ENCODE measurements at regions not wholly inside any gene's neighbourhood (a gene's known extent, or its start where the extent isn't known, plus 50 kb on each side); places are given as distances from the start of the nearest gene placed in this dataset.

GRCh38 chr2:163175294-163175693, 336.7 kb upstream of the KCNH7 start:
- no peak overlapping the region for H2AFZ ChIP-seq (ENCODE audit: low read length)
- H3K9ac ChIP-seq (ENCODE audit: low read depth, low read length, poor library complexity) = no peak overlapping the region
- H3K18ac ChIP-seq (ENCODE audit: low read length) = no peak overlapping the region
- H2BK5ac ChIP-seq (ENCODE audit: low read length) = no peak overlapping the region
- no peak overlapping the region for H3K4me3 ChIP-seq (ENCODE audit: low read length in 2 of 2)
- H3K23ac ChIP-seq (ENCODE audit: low read depth, low read length, poor library complexity) = no peak overlapping the region
- no peak overlapping the region for H3K14ac ChIP-seq (ENCODE audit: low read length)
- no peaks in the 10 kb centered on the region for H3K36me3 ChIP-seq (replicated peaks in 1 of 2; ENCODE audit: control insufficient read depth in 2 of 2, insufficient read depth in 2 of 2, low read length in 2 of 2)
- no peak overlapping the region for H4K91ac ChIP-seq (ENCODE audit: low read depth, low read length, poor library complexity)
- peaks cover 5 to 7% of the 10 kb centered on the region in 2 donors for H3K4me1 ChIP-seq (ENCODE audit: control insufficient read depth in 2 of 2, insufficient read depth in 1 of 2, low read depth in 1 of 2, low read length in 2 of 2)
- no peaks in the 10 kb centered on the region for H3K27me3 ChIP-seq (ENCODE audit: control insufficient read depth in 3 of 3, insufficient read depth in 3 of 3, low read depth in 1 of 3, low read length in 3 of 3)
- no peaks in the 10 kb centered on the region for H3K9me3 ChIP-seq (replicated peaks in 1 of 2; ENCODE audit: control insufficient read depth in 2 of 2, insufficient read depth in 1 of 2, low read depth in 1 of 2, low read length in 2 of 2)
- WGBS, 2 donors (ENCODE audit: extremely low coverage in 2 of 2, insufficient read length in 2 of 2, insufficient replicate concordance in 1 of 2) = no CpG with 5 or more reads among the region's 2 CpGs
- H2BK120ac ChIP-seq (ENCODE audit: low read depth, low read length) = no peak overlapping the region
- H3K4me2 ChIP-seq (ENCODE audit: insufficient read depth, low read length, poor library complexity, severe bottlenecking) = no peak overlapping the region
- H2BK15ac ChIP-seq (ENCODE audit: low read length) = no peak overlapping the region
- DNase-seq (ENCODE audit: low spot score) = no peak
- no peak overlapping the region for H3K4ac ChIP-seq (ENCODE audit: low read length)
- no peaks in the 10 kb centered on the region for H3K79me1 ChIP-seq (ENCODE audit: low read depth, low read length)
- peak overlapping the region; percentile 88 for H2AK5ac ChIP-seq (ENCODE audit: low read depth, low read length)
- no peak overlapping the region for H3K27ac ChIP-seq (replicated peaks; ENCODE audit: low read length)
- no peak overlapping the region for H4K8ac ChIP-seq (ENCODE audit: low read depth, low read length)
- no peak overlapping the region for H2BK12ac ChIP-seq (ENCODE audit: low read length)

- Histone ChIP-seq H2BK5ac (ENCODE audit: low read length) (no peak overlapping the region), H3K18ac (ENCODE audit: low read length) (no peak overlapping the region), H3K4ac (ENCODE audit: low read length) (no peak overlapping the region), H2BK12ac (ENCODE audit: low read length) (no peak overlapping the region), H2AFZ (ENCODE audit: low read length) (peak overlapping the region; percentile 15), H3K9me3 (replicated peaks in 1 of 2; ENCODE audit: control insufficient read depth in 2 of 2, insufficient read depth in 1 of 2, low read depth in 1 of 2, low read length in 2 of 2) (no peaks in the 10 kb centered on the region), H3K23ac (ENCODE audit: low read depth, low read length, poor library complexity) (no peak overlapping the region), H2AK5ac (ENCODE audit: low read depth, low read length) (no peak overlapping the region), H3K4me2 (ENCODE audit: insufficient read depth, low read length, poor library complexity, severe bottlenecking) (no peak overlapping the region), H3K36me3 (replicated peaks in 1 of 2; ENCODE audit: control insufficient read depth in 2 of 2, insufficient read depth in 2 of 2, low read length in 2 of 2) (no peaks in the 10 kb centered on the region), H4K91ac (ENCODE audit: low read depth, low read length, poor library complexity) (no peak overlapping the region), H3K4me3 (ENCODE audit: low read length in 2 of 2) (no peak overlapping the region), H2BK15ac (ENCODE audit: low read length) (no peak overlapping the region), H3K27me3 (ENCODE audit: control insufficient read depth in 3 of 3, insufficient read depth in 3 of 3, low read depth in 1 of 3, low read length in 3 of 3) (no peaks in the 10 kb centered on the region), H3K9ac (ENCODE audit: low read depth, low read length, poor library complexity) (no peak overlapping the region), H3K14ac (ENCODE audit: low read length) (no peak overlapping the region), H2BK120ac (ENCODE audit: low read depth, low read length) (no peak overlapping the region), H3K4me1 (ENCODE audit: control insufficient read depth in 2 of 2, insufficient read depth in 1 of 2, low read depth in 1 of 2, low read length in 2 of 2) (peaks cover 5 to 7% of the 10 kb centered on the region in 2 donors), H3K27ac (replicated peaks; ENCODE audit: low read length) (no peak overlapping the region), H3K79me1 (ENCODE audit: low read depth, low read length) (no peaks in the 10 kb centered on the region), H4K8ac (ENCODE audit: low read depth, low read length) (no peak overlapping the region)
- no peak for DNase-seq (ENCODE audit: low spot score)
- no CpG with 5 or more reads among the region's 1 CpG for WGBS, 2 donors (ENCODE audit: extremely low coverage in 2 of 2, insufficient read length in 2 of 2, insufficient replicate concordance in 1 of 2)
These were observed 335.0 kb upstream of the KCNH7 start for GRCh38 chr2:163173591-163173990.

- WGBS, 2 donors (ENCODE audit: extremely low coverage in 2 of 2, insufficient read length in 2 of 2, insufficient replicate concordance in 1 of 2) = no CpG with 5 or more reads among the region's 2 CpGs
- H3K23ac ChIP-seq (ENCODE audit: low read depth, low read length, poor library complexity) = no peak overlapping the region
- no peak overlapping the region for H3K18ac ChIP-seq (ENCODE audit: low read length)
- no peak overlapping the region for H2BK5ac ChIP-seq (ENCODE audit: low read length)
- peak overlapping the region; percentile 6 for H2AFZ ChIP-seq (ENCODE audit: low read length)
- H3K4me1 ChIP-seq (ENCODE audit: control insufficient read depth in 2 of 2, insufficient read depth in 1 of 2, low read depth in 1 of 2, low read length in 2 of 2) = peaks cover 5 to 7% of the 10 kb centered on the region in 2 donors
- H3K79me1 ChIP-seq (ENCODE audit: low read depth, low read length) = no peaks in the 10 kb centered on the region
- no peak overlapping the region for H4K91ac ChIP-seq (ENCODE audit: low read depth, low read length, poor library complexity)
- no peak overlapping the region for H2BK120ac ChIP-seq (ENCODE audit: low read depth, low read length)
- H3K9me3 ChIP-seq (replicated peaks in 1 of 2; ENCODE audit: control insufficient read depth in 2 of 2, insufficient read depth in 1 of 2, low read depth in 1 of 2, low read length in 2 of 2) = no peaks in the 10 kb centered on the region
- H2AK5ac ChIP-seq (ENCODE audit: low read depth, low read length) = no peak overlapping the region
- H3K27me3 ChIP-seq (ENCODE audit: control insufficient read depth in 3 of 3, insufficient read depth in 3 of 3, low read depth in 1 of 3, low read length in 3 of 3) = no peaks in the 10 kb centered on the region
- no peak overlapping the region for H3K14ac ChIP-seq (ENCODE audit: low read length)
- no peak overlapping the region for H3K4ac ChIP-seq (ENCODE audit: low read length)
- no peak overlapping the region for H2BK12ac ChIP-seq (ENCODE audit: low read length)
- H3K27ac ChIP-seq (replicated peaks; ENCODE audit: low read length) = no peak overlapping the region
- H4K8ac ChIP-seq (ENCODE audit: low read depth, low read length) = no peak overlapping the region
- no peak overlapping the region for H3K4me3 ChIP-seq (ENCODE audit: low read length in 2 of 2)
- H3K4me2 ChIP-seq (ENCODE audit: insufficient read depth, low read length, poor library complexity, severe bottlenecking) = no peak overlapping the region
- no peaks in the 10 kb centered on the region for H3K36me3 ChIP-seq (replicated peaks in 1 of 2; ENCODE audit: control insufficient read depth in 2 of 2, insufficient read depth in 2 of 2, low read length in 2 of 2)
- no peak overlapping the region for H3K9ac ChIP-seq (ENCODE audit: low read depth, low read length, poor library complexity)
- DNase-seq (ENCODE audit: low spot score) = no peak
- H2BK15ac ChIP-seq (ENCODE audit: low read length) = no peak overlapping the region
These were observed 333.4 kb upstream of the KCNH7 start for GRCh38 chr2:163171786-163172530.

GRCh38 chr2:163157891-163158496, 319.4 kb upstream of the KCNH7 start:
- no peak for DNase-seq (ENCODE audit: low spot score)

More at GRCh38 chr2:163157891-163158496, 319.4 kb upstream of the KCNH7 start:
- Histone ChIP-seq H3K23ac (ENCODE audit: low read depth, low read length, poor library complexity) (no peak overlapping the region), H3K9me3 (replicated peaks in 1 of 2; ENCODE audit: control insufficient read depth in 2 of 2, insufficient read depth in 1 of 2, low read depth in 1 of 2, low read length in 2 of 2) (no peaks in the 10 kb centered on the region), H2BK120ac (ENCODE audit: low read depth, low read length) (no peak overlapping the region), H2AK5ac (ENCODE audit: low read depth, low read length) (no peak overlapping the region), H3K4me2 (ENCODE audit: insufficient read depth, low read length, poor library complexity, severe bottlenecking) (no peak overlapping the region), H3K36me3 (replicated peaks in 1 of 2; ENCODE audit: control insufficient read depth in 2 of 2, insufficient read depth in 2 of 2, low read length in 2 of 2) (no peaks in the 10 kb centered on the region), H3K4ac (ENCODE audit: low read length) (no peak overlapping the region), H3K14ac (ENCODE audit: low read length) (no peak overlapping the region), H3K27me3 (ENCODE audit: control insufficient read depth in 3 of 3, insufficient read depth in 3 of 3, low read depth in 1 of 3, low read length in 3 of 3) (no peaks in the 10 kb centered on the region), H4K91ac (ENCODE audit: low read depth, low read length, poor library complexity) (no peak overlapping the region), H3K27ac (replicated peaks; ENCODE audit: low read length) (no peak overlapping the region), H3K4me3 (ENCODE audit: low read length in 2 of 2) (no peak overlapping the region), H2AFZ (ENCODE audit: low read length) (no peak overlapping the region), H2BK12ac (ENCODE audit: low read length) (no peak overlapping the region), H3K18ac (ENCODE audit: low read length) (no peak overlapping the region), H3K79me1 (ENCODE audit: low read depth, low read length) (no peaks in the 10 kb centered on the region), H3K9ac (ENCODE audit: low read depth, low read length, poor library complexity) (no peak overlapping the region), H3K4me1 (ENCODE audit: control insufficient read depth in 2 of 2, insufficient read depth in 1 of 2, low read depth in 1 of 2, low read length in 2 of 2) (no peaks in the 10 kb centered on the region), H2BK5ac (ENCODE audit: low read length) (no peak overlapping the region), H4K8ac (ENCODE audit: low read depth, low read length) (no peak overlapping the region), H2BK15ac (ENCODE audit: low read length) (no peak overlapping the region)
- WGBS, 2 donors (ENCODE audit: extremely low coverage in 2 of 2, insufficient read length in 2 of 2, insufficient replicate concordance in 1 of 2) = no CpG with 5 or more reads among the region's 1 CpG
